HCT116 (cell line): ENCODE measurements at regions not wholly inside any gene's neighbourhood (a gene's known extent, or its start where the extent isn't known, plus 50 kb on each side); places are given as distances from the start of the nearest gene placed in this dataset.

Experiments used
- CEBPB ChIP-seq: IDR thresholded peaks from 2 replicates; pipeline ENCODE4 v1.6.1; 2012; ENCODE audit warnings: low read depth
- YY1 ChIP-seq: IDR thresholded peaks from 2 replicates; pipeline ENCODE4 v1.6.1; 2011; ENCODE audit warnings: low read length, low read depth, moderate library complexity, mild to moderate bottlenecking; ENCODE audit not compliant: insufficient replicate concordance; ENCODE audit errors: extremely low read depth
- TF ChIP-seq, protein P1 (sequence below), 3 experiments: fragments of 200-600 bp in 1 of 3; sonication (generic) in 1 of 3; IDR thresholded peaks in 2 of 3; conservative IDR thresholded peaks in 1 of 3; 2 replicates each; pipeline ENCODE4 v1.5.1; 2012 to 2017; ENCODE audit warnings: low read depth in 2 of 3, low read length in 2 of 3, antibody characterized with exemption in 1 of 3, borderline replicate concordance in 1 of 3, control low read depth in 1 of 3, mild to moderate bottlenecking in 1 of 3, mixed read lengths in 1 of 3, mixed run types in 1 of 3, moderate library complexity in 1 of 3; ENCODE audit not compliant: insufficient read depth in 1 of 3

DNA sequence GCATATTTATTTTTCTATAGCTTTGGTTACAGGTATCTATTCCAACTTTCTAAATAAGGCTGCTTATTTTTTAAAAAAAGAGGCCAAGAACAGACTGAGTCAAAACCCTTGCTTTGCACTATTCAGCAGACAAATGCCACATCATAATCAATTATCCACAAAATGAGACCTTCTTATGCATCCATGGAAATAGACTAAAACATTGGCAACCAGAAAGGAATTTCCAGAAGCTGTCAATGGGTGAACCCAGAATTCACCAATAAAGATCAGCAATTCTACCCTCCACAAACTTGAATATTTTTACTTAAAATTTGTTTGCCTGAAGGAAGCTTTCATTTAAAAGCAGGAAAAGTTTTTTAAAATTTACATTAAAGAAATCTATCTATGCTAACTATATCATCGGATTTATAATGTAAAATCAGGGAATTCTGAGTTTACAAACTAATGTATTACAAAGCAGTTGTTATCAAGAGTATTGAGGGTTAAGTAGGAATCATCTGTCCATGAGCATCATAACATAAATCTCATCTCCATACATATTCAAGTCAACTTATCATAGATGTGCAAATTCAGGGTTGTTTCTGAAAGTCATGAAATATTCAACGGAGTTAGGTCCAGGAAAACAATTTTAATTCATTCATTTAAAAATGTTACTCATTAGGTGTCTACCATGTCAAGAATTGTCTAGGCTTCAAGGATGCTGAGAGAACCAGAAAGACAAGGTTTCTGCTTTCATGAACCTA lies 548.0 kb downstream of the SATB2 start:
- TF ChIP-seq CEBPB (no peak), YY1 (no peak)
- TF ChIP-seq, protein P1, sequence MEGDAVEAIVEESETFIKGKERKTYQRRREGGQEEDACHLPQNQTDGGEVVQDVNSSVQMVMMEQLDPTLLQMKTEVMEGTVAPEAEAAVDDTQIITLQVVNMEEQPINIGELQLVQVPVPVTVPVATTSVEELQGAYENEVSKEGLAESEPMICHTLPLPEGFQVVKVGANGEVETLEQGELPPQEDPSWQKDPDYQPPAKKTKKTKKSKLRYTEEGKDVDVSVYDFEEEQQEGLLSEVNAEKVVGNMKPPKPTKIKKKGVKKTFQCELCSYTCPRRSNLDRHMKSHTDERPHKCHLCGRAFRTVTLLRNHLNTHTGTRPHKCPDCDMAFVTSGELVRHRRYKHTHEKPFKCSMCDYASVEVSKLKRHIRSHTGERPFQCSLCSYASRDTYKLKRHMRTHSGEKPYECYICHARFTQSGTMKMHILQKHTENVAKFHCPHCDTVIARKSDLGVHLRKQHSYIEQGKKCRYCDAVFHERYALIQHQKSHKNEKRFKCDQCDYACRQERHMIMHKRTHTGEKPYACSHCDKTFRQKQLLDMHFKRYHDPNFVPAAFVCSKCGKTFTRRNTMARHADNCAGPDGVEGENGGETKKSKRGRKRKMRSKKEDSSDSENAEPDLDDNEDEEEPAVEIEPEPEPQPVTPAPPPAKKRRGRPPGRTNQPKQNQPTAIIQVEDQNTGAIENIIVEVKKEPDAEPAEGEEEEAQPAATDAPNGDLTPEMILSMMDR (IDR thresholded peaks at IDR 0.05 in 2 of 3, conservative IDR thresholded peaks at IDR 0.05 in 1 of 3; ENCODE audit: borderline replicate concordance in 1 of 3, insufficient read depth in 1 of 3, low read depth in 2 of 3, low read length in 2 of 3), result no peak
